H1 (cell line): ENCODE measurements at regions not wholly inside any gene's neighbourhood (a gene's known extent, or its start where the extent isn't known, plus 50 kb on each side); places are given as distances from the start of the nearest gene placed in this dataset.

ENCODE experiments used
- CTCF ChIA-PET: fragments of 300-600 bp; sonication (Branson Sonifier 250); formaldehyde crosslinking; loops from one replicate; lab custom pipeline; 2021; ENCODE audit not compliant: partially characterized antibody; lab: Charles Lee
- POLR2A ChIA-PET: fragments of 300-600 bp; sonication (Branson Sonifier 250); formaldehyde crosslinking; loops from one replicate; lab custom pipeline; 2021; ENCODE audit warnings: inconsistent platforms; ENCODE audit not compliant: partially characterized antibody; lab: Charles Lee
- DNase-seq, 2 experiments: peaks; one replicate each; pipeline versions ENCODE4 v3.0.0 to v3.0.0-alpha.2; 2010 to 2022; ENCODE audit warnings: low spot score in 2 of 2, low read depth in 1 of 2, mixed read lengths in 1 of 2
- FAIRE-seq: peaks from 2 replicates; lab custom pipeline; 2011; peaks lifted over from hg19 to GRCh38; lab: Jason Lieb, UNC
- H2AFZ ChIP-seq: 2 replicates; pipeline ENCODE4 v1.8.1; 2012; ENCODE audit warnings: low read length, inconsistent platforms
- H2AK5ac ChIP-seq: 2 replicates; pipeline ENCODE4 v1.6.1; 2013; ENCODE audit warnings: low read depth, low read length
- H2BK120ac ChIP-seq: replicated peaks from 2 replicates; pipeline ENCODE3; 2013; ENCODE audit warnings: low read depth, low read length, inconsistent platforms
- H2BK12ac ChIP-seq: 2 replicates; pipeline ENCODE4 v1.6.1; 2013; ENCODE audit warnings: low read depth, low read length
- H2BK15ac ChIP-seq: 2 replicates; pipeline ENCODE4 v1.6.1; 2013; ENCODE audit warnings: low read length
- H2BK20ac ChIP-seq: 2 replicates; pipeline ENCODE4 v1.6.1; 2013; ENCODE audit warnings: low read length
- H2BK5ac ChIP-seq: 2 replicates; pipeline ENCODE4 v1.6.1; 2013; ENCODE audit warnings: low read depth, low read length
- H3K14ac ChIP-seq: 2 replicates; pipeline ENCODE4 v1.6.1; 2013; ENCODE audit warnings: inconsistent platforms; ENCODE audit not compliant: insufficient read length
- H3K18ac ChIP-seq: 2 replicates; pipeline ENCODE4 v1.6.1; 2013; ENCODE audit warnings: low read length; ENCODE audit errors: extremely low read depth
- H3K23ac ChIP-seq: 2 replicates; pipeline ENCODE4 v1.6.1; 2013; ENCODE audit warnings: inconsistent platforms; ENCODE audit not compliant: insufficient read length
- H3K23me2 ChIP-seq: 2 replicates; pipeline ENCODE4 v1.6.1; 2013; ENCODE audit warnings: low read depth, low read length
- H3K27ac ChIP-seq: 2 replicates; pipeline ENCODE4 v1.6.1; 2011; ENCODE audit warnings: low read depth, low read length, inconsistent platforms
- H3K27me3 ChIP-seq, 4 experiments: replicated peaks in 1 of 4; 1 replicate in 1 of 4; 2 replicates in 3 of 4; pipeline versions ENCODE4 v1.6.1 to v1.8.1; 2011 to 2013; ENCODE audit warnings: low read length in 3 of 4, mild to moderate bottlenecking in 3 of 4, inconsistent platforms in 2 of 4, mixed read lengths in 2 of 4, moderate library complexity in 1 of 4; ENCODE audit not compliant: control insufficient read depth in 3 of 4, insufficient read depth in 3 of 4; ENCODE audit errors: extremely low read depth in 1 of 4
- H3K36me3 ChIP-seq, 4 experiments: 2 replicates each; pipeline versions ENCODE4 v1.6.1 to v1.8.1; 2011 to 2013; ENCODE audit warnings: mild to moderate bottlenecking in 4 of 4, low read length in 3 of 4, moderate library complexity in 2 of 4, control low read depth in 1 of 4, inconsistent platforms in 1 of 4; ENCODE audit not compliant: insufficient read depth in 4 of 4, control insufficient read depth in 2 of 4
- H3K4ac ChIP-seq: replicated peaks from 2 replicates; pipeline ENCODE3; 2013; ENCODE audit warnings: low read length, low read depth, mixed read lengths, inconsistent platforms; ENCODE audit not compliant: insufficient read length
- H3K4me1 ChIP-seq, 4 experiments: replicated peaks in 1 of 4; 1 replicate in 1 of 4; 2 replicates in 3 of 4; pipeline versions ENCODE4 v1.6.1 to v1.8.1; 2011 to 2013; ENCODE audit warnings: low read length in 3 of 4, inconsistent platforms in 2 of 4, mixed read lengths in 1 of 4; ENCODE audit not compliant: insufficient read depth in 4 of 4, control insufficient read depth in 3 of 4
- H3K4me2 ChIP-seq, 2 experiments: 2 replicates each; pipeline versions ENCODE4 v1.6.1 to v1.8.1; 2011 to 2013; ENCODE audit warnings: low read depth in 2 of 2, low read length in 2 of 2, control low read depth in 1 of 2, inconsistent platforms in 1 of 2, mild to moderate bottlenecking in 1 of 2; ENCODE audit not compliant: insufficient read depth in 1 of 2
- H3K4me3 ChIP-seq, 4 experiments: fragments of 200-600, 300-600 bp in 1 of 4; sonication (generic), shearing (Covaris generic), sonication (Bioruptor Twin) in 1 of 4; 2 replicates each; pipeline versions ENCODE4 v1.5.1 to v1.8.1; 2011 to 2016; ENCODE audit warnings: low read length in 4 of 4, low read depth in 3 of 4, control low read depth in 2 of 4, inconsistent platforms in 2 of 4, mild to moderate bottlenecking in 2 of 4, mixed read lengths in 1 of 4, moderate library complexity in 1 of 4; ENCODE audit not compliant: insufficient read depth in 2 of 4; ENCODE audit errors: extremely low read depth in 1 of 4
- H3K56ac ChIP-seq: replicated peaks from 2 replicates; pipeline ENCODE3; 2013; ENCODE audit warnings: low read depth, mild to moderate bottlenecking, mixed read lengths, low read length, inconsistent platforms; ENCODE audit not compliant: insufficient read length
- H3K79me1 ChIP-seq: 2 replicates; pipeline ENCODE4 v1.6.1; 2013; ENCODE audit warnings: low read depth, low read length, control low read depth
- H3K79me2 ChIP-seq, 2 experiments: 2 replicates each; pipeline versions ENCODE4 v1.6.1 to v1.8.1; 2012 to 2013; ENCODE audit warnings: low read length in 2 of 2, mild to moderate bottlenecking in 2 of 2, inconsistent platforms in 1 of 2; ENCODE audit not compliant: insufficient read depth in 2 of 2, control insufficient read depth in 1 of 2
- H3K9ac ChIP-seq, 4 experiments: replicated peaks in 1 of 4; 1 replicate in 1 of 4; 2 replicates in 3 of 4; pipeline versions ENCODE4 v1.6.1 to v1.8.1; 2011 to 2013; ENCODE audit warnings: low read depth in 3 of 4, low read length in 3 of 4, control low read depth in 2 of 4, mild to moderate bottlenecking in 2 of 4, moderate library complexity in 2 of 4, inconsistent platforms in 1 of 4; ENCODE audit errors: extremely low read depth in 1 of 4
- H3K9me3 ChIP-seq, 2 experiments: 2 replicates each; pipeline versions ENCODE4 v1.6.1 to v1.8.1; 2012 to 2013; ENCODE audit warnings: mild to moderate bottlenecking in 2 of 2, moderate library complexity in 2 of 2, control low read depth in 1 of 2, inconsistent platforms in 1 of 2, low read depth in 1 of 2, low read length in 1 of 2, mixed read lengths in 1 of 2; ENCODE audit not compliant: insufficient read depth in 2 of 2
- H4K20me1 ChIP-seq, 2 experiments: replicated peaks in 1 of 2; 2 replicates each; pipeline versions ENCODE3 to v1.8.1; 2011 to 2013; ENCODE audit warnings: inconsistent platforms in 2 of 2, low read length in 2 of 2, mild to moderate bottlenecking in 1 of 2; ENCODE audit not compliant: insufficient read depth in 2 of 2, control insufficient read depth in 1 of 2
- H4K5ac ChIP-seq: 2 replicates; pipeline ENCODE4 v1.6.1; 2013; ENCODE audit warnings: low read length, low read depth, mixed read lengths, inconsistent platforms; ENCODE audit not compliant: insufficient read length
- H4K8ac ChIP-seq: 2 replicates; pipeline ENCODE4 v1.8.0; 2013; ENCODE audit warnings: mild to moderate bottlenecking, moderate library complexity, low read length, inconsistent platforms; ENCODE audit not compliant: insufficient read depth; ENCODE audit errors: extremely low read depth
- H4K91ac ChIP-seq: replicated peaks from 2 replicates; pipeline ENCODE3; 2013; ENCODE audit warnings: low read length, mixed read lengths, inconsistent platforms; ENCODE audit not compliant: insufficient read length
- BRCA1 ChIP-seq: IDR thresholded peaks from 2 replicates; pipeline ENCODE4 v1.6.1; 2012; ENCODE audit warnings: low read depth, low read length, improper control_type of control experiment
- CBX8 ChIP-seq: fragments of 300-800, 300-1000 bp; sonication (generic); IDR thresholded peaks from 2 replicates; pipeline ENCODE4 v1.7.1; 2016; ENCODE audit warnings: low read depth, low read length, borderline replicate concordance
- HDAC2 ChIP-seq, 2 experiments: fragments of 300-600 bp in 1 of 2; sonication (generic) in 1 of 2; IDR thresholded peaks; 2 replicates each; pipeline ENCODE4 v1.6.1; 2011 to 2012; ENCODE audit warnings: low read depth in 2 of 2, low read length in 2 of 2, mild to moderate bottlenecking in 2 of 2, moderate library complexity in 2 of 2, borderline replicate concordance in 1 of 2, inconsistent platforms in 1 of 2
- POLR2AphosphoS5 ChIP-seq: IDR thresholded peaks from 2 replicates; pipeline ENCODE4 v1.6.1; 2011; ENCODE audit warnings: low read depth, low read length
- SIRT6 ChIP-seq: IDR thresholded peaks from one replicate; pipeline ENCODE4 v1.7.1; 2012; ENCODE audit warnings: low read length, inconsistent platforms
- TBP ChIP-seq: IDR thresholded peaks from 2 replicates; pipeline ENCODE4 v1.6.1; 2011; ENCODE audit warnings: low read depth, low read length, improper control_type of control experiment
- WGBS, 2 experiments: shearing (Covaris generic) in 1 of 2; methylation state at CpG; one replicate each; pipeline versions ENCODE4 v1.1.6 to v1.1.7; 2013 to 2015; ENCODE audit warnings: low lambda C conversion rate in 2 of 2, mixed read lengths in 2 of 2, inconsistent platforms in 1 of 2, low coverage in 1 of 2, missing lambda C conversion rate in 1 of 2; ENCODE audit not compliant: insufficient replicate concordance in 2 of 2, insufficient coverage in 1 of 2, insufficient read length in 1 of 2; ENCODE audit errors: extremely low coverage in 1 of 2, missing lambda C conversion rate in 1 of 2; 5-methylcytosine and 5-hydroxymethylcytosine counted together

- Histone ChIP-seq H3K23me2 (no peaks in the 10 kb centered on the region), H3K14ac (no peak overlapping the region), H4K5ac (no peak overlapping the region), H2BK120ac (no peak overlapping the region), H2BK15ac (no peak overlapping the region), H2AFZ (no peak overlapping the region), H2BK5ac (no peak overlapping the region), H2AK5ac (no peak overlapping the region), H2BK20ac (no peak overlapping the region), H3K79me1 (no peaks in the 10 kb centered on the region), H3K79me2 (no peaks in the 10 kb centered on the region), H3K27ac (no peak overlapping the region), H3K9me3 (no peaks in the 10 kb centered on the region), H3K4ac (no peak overlapping the region), H3K23ac (no peak overlapping the region), H3K4me1 (no peaks in the 10 kb centered on the region), H2BK12ac (no peak overlapping the region), H3K18ac (no peak overlapping the region), H3K56ac (no peak overlapping the region), H3K36me3 (no peaks in the 10 kb centered on the region), H4K91ac (no peak overlapping the region), H3K4me3 (no peak overlapping the region), H4K20me1 (no peaks in the 10 kb centered on the region), H3K27me3 (no peaks in the 10 kb centered on the region), H4K8ac (no peak overlapping the region), H3K4me2 (no peak overlapping the region), H3K9ac (no peak overlapping the region)
- DNase-seq (no peak), FAIRE-seq (no peak)
- 92% methylated on average over 2 of the region's 2 CpGs; no CpG with 5 or more reads in 1 of the 2 experiments for WGBS, 2 experiments
- ChIA-PET CTCF (interaction anchor here (0.6 kb wide), 1 partner anchor 858 kb away, joined by 3 read pairs; no protein-coding TSS in a partner anchor), POLR2A (no interaction called here)
- TF ChIP-seq POLR2AphosphoS5, result no peak
- TF ChIP-seq HDAC2 (IDR thresholded peaks at IDR 0.05; ENCODE audit: borderline replicate concordance in 1 of 2, low read depth in 2 of 2, low read length in 2 of 2), result no peak
- TF ChIP-seq CBX8, result no peak
- no peak for TF ChIP-seq SIRT6
- TF ChIP-seq TBP, result no peak
- no peak for TF ChIP-seq BRCA1
Observed at GRCh38 chr10:9869205-9869604, 1148.5 kb upstream of the CELF2 start.
